ENCODE measurements at regions not wholly inside any gene's neighbourhood (a gene's known extent, or its start where the extent isn't known, plus 50 kb on each side); places are given as distances from the start of the nearest gene placed in this dataset.

DNA sequence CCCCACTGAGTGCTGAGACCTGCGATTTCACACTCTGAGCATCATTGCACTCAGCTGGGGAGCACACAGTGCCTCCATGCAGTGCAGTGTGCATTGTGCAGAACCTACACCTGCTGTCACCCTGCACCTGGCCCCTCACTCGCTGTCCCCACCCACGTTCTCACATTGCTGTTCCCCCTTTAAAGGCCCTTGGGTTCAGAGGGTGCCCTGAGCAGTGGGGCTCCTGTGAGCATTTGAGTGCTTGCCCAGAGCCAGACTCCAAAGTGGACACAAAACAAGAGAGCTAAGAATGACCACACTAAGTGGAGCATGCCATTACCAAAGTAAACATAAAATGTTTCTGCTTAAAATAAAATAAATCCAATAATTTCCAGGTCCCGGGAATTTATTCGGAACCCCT is 131.0 kb upstream of the CST7 start:
- TF ChIP-seq EZH2 (IDR thresholded peaks at IDR 0.05) = no peak
- TF ChIP-seq FOXP2 (optimal IDR thresholded peaks at IDR 0.05; ENCODE audit: control extremely low read depth, extremely low read length, insufficient read depth) = no peak

Data from SK-N-MC (cell line).